HEK293 (cell line): ENCODE measurements at regions not wholly inside any gene's neighbourhood (a gene's known extent, or its start where the extent isn't known, plus 50 kb on each side); places are given as distances from the start of the nearest gene placed in this dataset.

Experiments
- CTCF ChIA-PET: fragments of 350-600 bp; formaldehyde crosslinking; extraction: SDS; loops from one replicate; lab custom pipeline; 2021; ENCODE audit warnings: antibody characterized with exemption; lab: Yijun Ruan, JAX
- POLR2A ChIA-PET: fragments of 300-600 bp; formaldehyde crosslinking; extraction: SDS; loops from one replicate; lab custom pipeline; 2020; ENCODE audit warnings: antibody characterized with exemption, inconsistent platforms; lab: Yijun Ruan, JAX
- H3K27ac ChIP-seq: fragments of 200-500 bp; sonication (Bioruptor generic); 2 replicates; pipeline ENCODE4 v1.5.1; 2014; ENCODE audit warnings: low read depth, low read length, control low read depth, inconsistent platforms; ENCODE audit errors: extremely low read depth
- H3K36me3 ChIP-seq, 2 experiments: fragments of 200-500 bp in 1 of 2; sonication (Bioruptor generic) in 1 of 2; 1 replicate in 1 of 2; 2 replicates in 1 of 2; pipeline ENCODE4 v1.5.1; 2014 to 2017; ENCODE audit warnings: inconsistent platforms in 2 of 2, low read length in 2 of 2; ENCODE audit not compliant: control insufficient read depth in 2 of 2, insufficient read depth in 1 of 2
- H3K4me1 ChIP-seq: fragments of 200-500 bp; sonication (Bioruptor generic); 2 replicates; pipeline ENCODE4 v1.5.1; 2014; ENCODE audit warnings: mild to moderate bottlenecking, low read length, inconsistent platforms; ENCODE audit not compliant: control insufficient read depth, insufficient read depth
- H3K4me3 ChIP-seq: 2 replicates; pipeline ENCODE4 v1.5.1; 2011; ENCODE audit warnings: low read depth, mild to moderate bottlenecking, control low read depth, low read length, moderate library complexity
- H3K9me3 ChIP-seq: fragments of 200-500 bp; sonication (Bioruptor generic); 2 replicates; pipeline ENCODE4 v1.5.1; 2014; ENCODE audit warnings: low read depth, low read length, inconsistent platforms; ENCODE audit not compliant: control insufficient read depth, insufficient read depth
- IKZF3 ChIP-seq: fragments of 450-650 bp; IDR thresholded peaks from 2 replicates; pipeline ENCODE4 v1.5.0; 2018; ENCODE audit warnings: missing biosample characterization, mild to moderate bottlenecking, missing genetic modification characterization, moderate library complexity
- SP2 ChIP-seq: fragments of 450-650 bp; formaldehyde crosslinking; IDR thresholded peaks from 2 replicates; pipeline ENCODE4 v1.5.1; 2016; ENCODE audit warnings: missing biosample characterization, missing genetic modification characterization
- ZBTB1 ChIP-seq: fragments of 450-650 bp; formaldehyde crosslinking; IDR thresholded peaks from 2 replicates; pipeline ENCODE4 v1.5.1; 2016; ENCODE audit warnings: missing biosample characterization, missing genetic modification characterization
- ZBTB21 ChIP-seq: fragments of 450-650 bp; formaldehyde crosslinking; IDR thresholded peaks from 2 replicates; pipeline ENCODE4 v1.5.1; 2017; ENCODE audit warnings: missing biosample characterization, missing genetic modification characterization
- ZFP3 ChIP-seq: fragments of 450-650 bp; formaldehyde crosslinking; IDR thresholded peaks from 2 replicates; pipeline ENCODE4 v1.5.1; 2016; ENCODE audit warnings: low read depth, missing biosample characterization, missing genetic modification characterization
- ZNF10 ChIP-seq: fragments of 450-650 bp; formaldehyde crosslinking; IDR thresholded peaks from 2 replicates; pipeline ENCODE4 v1.5.1; 2017; ENCODE audit warnings: missing biosample characterization, missing genetic modification characterization
- ZNF174 ChIP-seq: fragments of 450-650 bp; formaldehyde crosslinking; IDR thresholded peaks from 2 replicates; pipeline ENCODE4 v1.5.0; 2017; ENCODE audit warnings: missing biosample characterization, mild to moderate bottlenecking, missing genetic modification characterization
- ZNF175 ChIP-seq: fragments of 450-650 bp; formaldehyde crosslinking; IDR thresholded peaks from 2 replicates; pipeline ENCODE4 v1.5.1; 2016; ENCODE audit warnings: missing biosample characterization, missing genetic modification characterization
- ZNF19 ChIP-seq: fragments of 450-650 bp; formaldehyde crosslinking; IDR thresholded peaks from 2 replicates; pipeline ENCODE4; 2016; ENCODE audit warnings: missing biosample characterization, missing genetic modification characterization, low read depth
- ZNF248 ChIP-seq: fragments of 450-650 bp; formaldehyde crosslinking; IDR thresholded peaks from 2 replicates; pipeline ENCODE4 v1.5.1; 2017; ENCODE audit warnings: missing biosample characterization, missing genetic modification characterization
- ZNF292 ChIP-seq: fragments of 450-650 bp; formaldehyde crosslinking; IDR thresholded peaks from 2 replicates; pipeline ENCODE4 v1.5.1; 2016; ENCODE audit warnings: low read depth, missing biosample characterization, missing genetic modification characterization, borderline replicate concordance
- ZNF473 ChIP-seq: fragments of 450-650 bp; formaldehyde crosslinking; IDR thresholded peaks from 2 replicates; pipeline ENCODE4 v1.5.1; 2017; ENCODE audit warnings: missing biosample characterization, missing genetic modification characterization
- ZNF548 ChIP-seq: fragments of 450-650 bp; formaldehyde crosslinking; IDR thresholded peaks from 2 replicates; pipeline ENCODE4 v1.5.1; 2016; ENCODE audit warnings: missing biosample characterization, missing genetic modification characterization
- ZNF560 ChIP-seq: fragments of 450-650 bp; formaldehyde crosslinking; IDR thresholded peaks from 2 replicates; pipeline ENCODE4 v1.5.1; 2017; ENCODE audit warnings: missing biosample characterization, missing genetic modification characterization, borderline replicate concordance
- ZNF585B ChIP-seq: fragments of 450-650 bp; formaldehyde crosslinking; IDR thresholded peaks from 2 replicates; pipeline ENCODE4 v1.5.1; 2016; ENCODE audit warnings: missing biosample characterization, missing genetic modification characterization
- ZSCAN23 ChIP-seq: fragments of 450-650 bp; formaldehyde crosslinking; IDR thresholded peaks from 2 replicates; pipeline ENCODE4 v1.5.1; 2016; ENCODE audit warnings: missing biosample characterization, missing genetic modification characterization
- TF ChIP-seq, protein P1 (sequence below): fragments of 450-650 bp; formaldehyde crosslinking; optimal IDR thresholded peaks from 2 replicates; pipeline ENCODE3; 2016; ENCODE audit warnings: missing biosample characterization, mild to moderate bottlenecking, missing genetic modification characterization
- TF ChIP-seq, protein P2 (sequence below): fragments of 450-650 bp; formaldehyde crosslinking; IDR thresholded peaks from 2 replicates; pipeline ENCODE4 v1.5.1; 2016; ENCODE audit warnings: missing biosample characterization, missing genetic modification characterization
- TF ChIP-seq, protein P3 (sequence below): fragments of 450-650 bp; formaldehyde crosslinking; IDR thresholded peaks from 2 replicates; pipeline ENCODE4; 2016; ENCODE audit warnings: missing biosample characterization, missing genetic modification characterization

DNA sequence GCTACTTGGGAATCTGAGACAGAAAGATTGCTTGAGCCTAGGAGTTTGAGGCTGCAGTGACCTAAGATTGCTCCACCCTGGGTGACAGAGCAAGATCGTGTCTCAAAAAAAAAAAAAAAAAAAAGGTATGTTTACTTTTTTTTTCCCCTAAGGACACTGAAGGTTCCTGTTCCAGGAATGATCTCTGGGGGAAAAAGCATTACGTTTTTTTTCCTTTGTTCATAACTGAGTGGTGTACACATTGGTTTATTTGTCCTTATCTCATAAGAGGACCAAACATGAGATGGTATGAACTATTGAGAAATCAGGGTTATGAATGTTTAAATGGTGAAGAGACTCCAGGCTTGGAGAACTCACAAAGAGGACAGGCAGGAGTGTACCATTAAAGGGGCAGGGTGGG is 120.4 kb upstream of the IL1RAPL2 start:
- Histone ChIP-seq H3K4me1 (no peaks in the 10 kb centered on the region), H3K4me3 (no peak overlapping the region), H3K9me3 (no peaks in the 10 kb centered on the region), H3K36me3 (no peaks in the 10 kb centered on the region), H3K27ac (no peak overlapping the region)
- ChIA-PET POLR2A (no interaction called here), CTCF (interaction anchor here (0.7 kb wide), 1 partner anchor 223 kb away, joined by 3 read pairs; no protein-coding TSS in a partner anchor)
- no peak for TF ChIP-seq ZNF10 (tag by site-specific recombination)
- TF ChIP-seq IKZF3 (tag by site-specific recombination) = no peak
- TF ChIP-seq, protein P1, sequence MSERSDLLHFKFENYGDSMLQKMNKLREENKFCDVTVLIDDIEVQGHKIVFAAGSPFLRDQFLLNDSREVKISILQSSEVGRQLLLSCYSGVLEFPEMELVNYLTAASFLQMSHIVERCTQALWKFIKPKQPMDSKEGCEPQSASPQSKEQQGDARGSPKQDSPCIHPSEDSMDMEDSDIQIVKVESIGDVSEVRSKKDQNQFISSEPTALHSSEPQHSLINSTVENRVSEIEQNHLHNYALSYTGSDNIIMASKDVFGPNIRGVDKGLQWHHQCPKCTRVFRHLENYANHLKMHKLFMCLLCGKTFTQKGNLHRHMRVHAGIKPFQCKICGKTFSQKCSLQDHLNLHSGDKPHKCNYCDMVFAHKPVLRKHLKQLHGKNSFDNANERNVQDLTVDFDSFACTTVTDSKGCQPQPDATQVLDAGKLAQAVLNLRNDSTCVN (tag by site-specific recombination) = no peak

DNA sequence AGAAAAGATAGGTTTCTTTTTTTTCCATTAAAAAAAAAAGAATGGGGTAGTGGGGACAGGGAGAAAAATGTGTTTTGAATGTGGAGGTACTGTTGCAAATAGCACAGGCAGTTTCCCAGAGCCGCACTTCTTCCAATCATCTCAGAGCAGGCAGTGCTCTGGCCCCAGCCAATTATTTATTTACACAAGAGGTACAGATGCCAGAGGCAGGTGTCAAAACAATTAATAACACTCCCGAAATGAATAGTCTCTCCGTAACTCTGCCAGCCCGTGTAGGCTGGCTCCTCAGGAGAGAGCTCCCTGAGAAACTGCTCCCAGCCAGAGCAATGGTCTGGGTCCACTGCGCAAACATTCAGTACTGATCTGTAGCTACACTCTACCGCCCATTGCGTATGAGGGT is 130.8 kb upstream of the IL1RAPL2 start:
- ChIA-PET POLR2A (no interaction called here), CTCF (no interaction called here)
- TF ChIP-seq ZBTB1 (no peak), ZNF19 (tag by site-specific recombination) (no peak), ZNF175 (no peak), ZFP3 (tag by site-specific recombination) (no peak), ZNF560 (tag by site-specific recombination) (no peak), ZSCAN23 (no peak), ZNF548 (tag by site-specific recombination) (no peak), ZBTB21 (tag by site-specific recombination) (no peak), SP2 (tag by site-specific recombination) (no peak), ZNF292 (tag by site-specific recombination) (no peak), ZNF585B (tag by site-specific recombination) (no peak), ZNF473 (no peak), ZNF248 (tag by site-specific recombination) (no peak), ZNF174 (tag by site-specific recombination) (no peak)
- TF ChIP-seq, protein P2, sequence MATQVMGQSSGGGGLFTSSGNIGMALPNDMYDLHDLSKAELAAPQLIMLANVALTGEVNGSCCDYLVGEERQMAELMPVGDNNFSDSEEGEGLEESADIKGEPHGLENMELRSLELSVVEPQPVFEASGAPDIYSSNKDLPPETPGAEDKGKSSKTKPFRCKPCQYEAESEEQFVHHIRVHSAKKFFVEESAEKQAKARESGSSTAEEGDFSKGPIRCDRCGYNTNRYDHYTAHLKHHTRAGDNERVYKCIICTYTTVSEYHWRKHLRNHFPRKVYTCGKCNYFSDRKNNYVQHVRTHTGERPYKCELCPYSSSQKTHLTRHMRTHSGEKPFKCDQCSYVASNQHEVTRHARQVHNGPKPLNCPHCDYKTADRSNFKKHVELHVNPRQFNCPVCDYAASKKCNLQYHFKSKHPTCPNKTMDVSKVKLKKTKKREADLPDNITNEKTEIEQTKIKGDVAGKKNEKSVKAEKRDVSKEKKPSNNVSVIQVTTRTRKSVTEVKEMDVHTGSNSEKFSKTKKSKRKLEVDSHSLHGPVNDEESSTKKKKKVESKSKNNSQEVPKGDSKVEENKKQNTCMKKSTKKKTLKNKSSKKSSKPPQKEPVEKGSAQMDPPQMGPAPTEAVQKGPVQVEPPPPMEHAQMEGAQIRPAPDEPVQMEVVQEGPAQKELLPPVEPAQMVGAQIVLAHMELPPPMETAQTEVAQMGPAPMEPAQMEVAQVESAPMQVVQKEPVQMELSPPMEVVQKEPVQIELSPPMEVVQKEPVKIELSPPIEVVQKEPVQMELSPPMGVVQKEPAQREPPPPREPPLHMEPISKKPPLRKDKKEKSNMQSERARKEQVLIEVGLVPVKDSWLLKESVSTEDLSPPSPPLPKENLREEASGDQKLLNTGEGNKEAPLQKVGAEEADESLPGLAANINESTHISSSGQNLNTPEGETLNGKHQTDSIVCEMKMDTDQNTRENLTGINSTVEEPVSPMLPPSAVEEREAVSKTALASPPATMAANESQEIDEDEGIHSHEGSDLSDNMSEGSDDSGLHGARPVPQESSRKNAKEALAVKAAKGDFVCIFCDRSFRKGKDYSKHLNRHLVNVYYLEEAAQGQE (tag by site-specific recombination) = no peak
- TF ChIP-seq, protein P3, sequence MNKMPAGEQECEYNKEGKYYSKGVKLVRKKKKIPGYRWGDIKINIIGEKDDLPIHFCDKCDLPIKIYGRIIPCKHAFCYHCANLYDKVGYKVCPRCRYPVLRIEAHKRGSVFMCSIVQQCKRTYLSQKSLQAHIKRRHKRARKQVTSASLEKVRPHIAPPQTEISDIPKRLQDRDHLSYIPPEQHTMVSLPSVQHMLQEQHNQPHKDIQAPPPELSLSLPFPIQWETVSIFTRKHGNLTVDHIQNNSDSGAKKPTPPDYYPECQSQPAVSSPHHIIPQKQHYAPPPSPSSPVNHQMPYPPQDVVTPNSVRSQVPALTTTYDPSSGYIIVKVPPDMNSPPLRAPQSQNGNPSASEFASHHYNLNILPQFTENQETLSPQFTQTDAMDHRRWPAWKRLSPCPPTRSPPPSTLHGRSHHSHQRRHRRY (tag by site-specific recombination) = no peak
- Histone ChIP-seq H3K4me1 (no peaks in the 10 kb centered on the region), H3K4me3 (no peak overlapping the region), H3K27ac (no peak overlapping the region), H3K9me3 (no peaks in the 10 kb centered on the region), H3K36me3 (no peaks in the 10 kb centered on the region)
